Mammary epithelial cell (primary cell): ENCODE measurements at regions not wholly inside any gene's neighbourhood (a gene's known extent, or its start where the extent isn't known, plus 50 kb on each side); places are given as distances from the start of the nearest gene placed in this dataset.

Experiments
- EZH2 ChIP-seq: IDR thresholded peaks from 2 replicates; pipeline ENCODE4 v1.6.1; 2012; ENCODE audit warnings: low read length, inconsistent platforms, borderline replicate concordance
- TF ChIP-seq, protein P1 (sequence below), 2 donors: IDR thresholded peaks in 1 of 2; conservative IDR thresholded peaks in 1 of 2; 2 replicates each; pipeline ENCODE4 v1.5.1; 2011 to 2012; ENCODE audit warnings: inconsistent platforms in 2 of 2, low read length in 2 of 2, mild to moderate bottlenecking in 2 of 2, control low read depth in 1 of 2, low read depth in 1 of 2; ENCODE audit not compliant: insufficient read depth in 1 of 2; ENCODE audit errors: extremely low read depth in 1 of 2

DNA sequence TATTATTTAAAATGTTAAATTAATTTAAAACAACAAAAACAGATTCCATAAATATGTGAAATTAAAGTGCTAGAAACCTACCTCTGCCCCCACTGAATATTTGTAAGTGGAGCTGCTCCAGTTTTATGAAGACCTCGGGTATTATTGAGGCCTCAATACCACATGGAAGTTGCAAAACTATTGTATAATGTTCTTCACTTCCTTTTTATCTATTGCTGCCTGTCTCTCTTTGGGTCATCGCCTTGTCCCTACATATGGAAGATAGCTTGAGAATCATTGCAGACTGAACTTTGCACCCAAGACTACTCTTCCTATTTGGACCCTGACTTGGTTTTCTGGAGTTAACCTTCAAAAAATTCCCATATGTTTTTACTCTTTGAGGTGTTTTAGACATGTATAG is 212.1 kb upstream of the NETO1 start:
- TF ChIP-seq, protein P1, sequence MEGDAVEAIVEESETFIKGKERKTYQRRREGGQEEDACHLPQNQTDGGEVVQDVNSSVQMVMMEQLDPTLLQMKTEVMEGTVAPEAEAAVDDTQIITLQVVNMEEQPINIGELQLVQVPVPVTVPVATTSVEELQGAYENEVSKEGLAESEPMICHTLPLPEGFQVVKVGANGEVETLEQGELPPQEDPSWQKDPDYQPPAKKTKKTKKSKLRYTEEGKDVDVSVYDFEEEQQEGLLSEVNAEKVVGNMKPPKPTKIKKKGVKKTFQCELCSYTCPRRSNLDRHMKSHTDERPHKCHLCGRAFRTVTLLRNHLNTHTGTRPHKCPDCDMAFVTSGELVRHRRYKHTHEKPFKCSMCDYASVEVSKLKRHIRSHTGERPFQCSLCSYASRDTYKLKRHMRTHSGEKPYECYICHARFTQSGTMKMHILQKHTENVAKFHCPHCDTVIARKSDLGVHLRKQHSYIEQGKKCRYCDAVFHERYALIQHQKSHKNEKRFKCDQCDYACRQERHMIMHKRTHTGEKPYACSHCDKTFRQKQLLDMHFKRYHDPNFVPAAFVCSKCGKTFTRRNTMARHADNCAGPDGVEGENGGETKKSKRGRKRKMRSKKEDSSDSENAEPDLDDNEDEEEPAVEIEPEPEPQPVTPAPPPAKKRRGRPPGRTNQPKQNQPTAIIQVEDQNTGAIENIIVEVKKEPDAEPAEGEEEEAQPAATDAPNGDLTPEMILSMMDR (conservative IDR thresholded peaks at IDR 0.05 in 1 of 2, IDR thresholded peaks at IDR 0.05 in 1 of 2; ENCODE audit: extremely low read depth in 1 of 2, insufficient read depth in 1 of 2, low read depth in 1 of 2, low read length in 2 of 2), result no peak
- TF ChIP-seq EZH2, result no peak
